B cell (primary cell): ENCODE measurements at regions not wholly inside any gene's neighbourhood (a gene's known extent, or its start where the extent isn't known, plus 50 kb on each side); places are given as distances from the start of the nearest gene placed in this dataset.

Experiments used
- ATAC-seq: fragments of 200-7000 bp; cut with Tn5 transposase; one replicate; pipeline ENCODE4 v1.10.0; 2021; ENCODE audit warnings: low read depth, mild to moderate bottlenecking, moderate number of reproducible peaks, moderate library complexity
- CTCF ChIA-PET: fragments of 350-600 bp; sonication (Branson Sonifier 250); formaldehyde crosslinking; loops from one replicate; lab custom pipeline; 2021; ENCODE audit warnings: antibody characterized with exemption, inconsistent platforms; lab: Charles Lee
- POLR2A ChIA-PET: fragments of 350-600 bp; sonication (Branson Sonifier 250); formaldehyde crosslinking; loops from one replicate; lab custom pipeline; 2021; ENCODE audit warnings: antibody characterized with exemption; lab: Charles Lee
- DNase-seq: peaks from one replicate; pipeline ENCODE4 v3.0.0; 2013
- H2AFZ ChIP-seq: 2 replicates; pipeline ENCODE4 v1.6.1; 2012; ENCODE audit warnings: mild to moderate bottlenecking, low read depth, low read length; ENCODE audit not compliant: insufficient read depth, poor library complexity, severe bottlenecking
- H3K27ac ChIP-seq, 2 donors: 1 replicate in 1 of 2; 2 replicates in 1 of 2; pipeline ENCODE4 v1.5.1; 2012 to 2013; ENCODE audit warnings: low read length in 2 of 2, mild to moderate bottlenecking in 2 of 2, moderate library complexity in 1 of 2
- H3K27me3 ChIP-seq, 4 experiments: fragments of 200-600 bp in 1 of 4; sonication (generic) in 1 of 4; replicated peaks in 1 of 4; 1 replicate in 2 of 4; 2 replicates in 2 of 4; pipeline versions ENCODE4 v1.6.1 to v1.7.0; 2013 to 2016; ENCODE audit warnings: low read length in 3 of 4, mild to moderate bottlenecking in 2 of 4, mixed read lengths in 1 of 4, moderate library complexity in 1 of 4; ENCODE audit not compliant: insufficient read depth in 4 of 4, control insufficient read depth in 3 of 4; ENCODE audit errors: control extremely low read depth in 1 of 4
- H3K36me3 ChIP-seq, 2 experiments: replicated peaks in 1 of 2; 1 replicate in 1 of 2; 2 replicates in 1 of 2; pipeline versions ENCODE4 v1.6.1 to v1.7.1; 2013; ENCODE audit warnings: low read length in 1 of 2; ENCODE audit not compliant: insufficient read depth in 2 of 2, control insufficient read depth in 1 of 2; ENCODE audit errors: control extremely low read depth in 1 of 2, extremely low read depth in 1 of 2
- H3K4me1 ChIP-seq, 2 donors: fragments of 200-600 bp in 1 of 2; sonication (generic) in 1 of 2; 1 replicate in 1 of 2; 2 replicates in 1 of 2; pipeline versions ENCODE4 v1.5.1 to v1.6.1; 2013 to 2017; ENCODE audit warnings: low read length in 2 of 2; ENCODE audit not compliant: control insufficient read depth in 2 of 2, insufficient read depth in 2 of 2
- H3K4me2 ChIP-seq: replicated peaks from 2 replicates; pipeline ENCODE3; 2012; ENCODE audit warnings: mild to moderate bottlenecking, low read depth, low read length; ENCODE audit not compliant: poor library complexity, severe bottlenecking
- H3K4me3 ChIP-seq, 5 experiments: fragments of 200-600 bp in 1 of 5; sonication (generic) in 1 of 5; 1 replicate in 3 of 5; 2 replicates in 2 of 5; pipeline versions ENCODE4 v1.5.1 to v1.7.0; 2011 to 2016; ENCODE audit warnings: low read length in 4 of 5, mild to moderate bottlenecking in 4 of 5, low read depth in 2 of 5, control low read depth in 1 of 5, moderate library complexity in 1 of 5; ENCODE audit not compliant: insufficient read depth in 1 of 5; ENCODE audit errors: control extremely low read depth in 1 of 5, extremely low read depth in 1 of 5
- H3K79me2 ChIP-seq: fragments of 200-600 bp; sonication (generic); one replicate; pipeline ENCODE4 v1.6.0; 2016; ENCODE audit warnings: low read length; ENCODE audit not compliant: control insufficient read depth, insufficient read depth
- H3K9ac ChIP-seq: fragments of 200-600 bp; sonication (generic); 2 replicates; pipeline ENCODE4 v1.6.1; 2017; ENCODE audit warnings: mild to moderate bottlenecking, low read length, moderate library complexity
- H3K9me3 ChIP-seq, 3 donors: one replicate each; pipeline versions ENCODE4 v1.6.1 to v1.7.1; 2013; ENCODE audit warnings: low read length in 2 of 3; ENCODE audit not compliant: control insufficient read depth in 2 of 3, insufficient read depth in 1 of 3; ENCODE audit errors: control extremely low read depth in 1 of 3
- H4K20me1 ChIP-seq: 2 replicates; pipeline ENCODE4 v1.6.0; 2012; ENCODE audit warnings: mild to moderate bottlenecking, low read length; ENCODE audit not compliant: insufficient read depth, control insufficient read depth, poor library complexity, severe bottlenecking
- H3K27ac Mint-ChIP-seq: one replicate; pipeline ENCODE4 v1.8.0; 2021; ENCODE audit warnings: mixed read lengths
- H3K27me3 Mint-ChIP-seq: one replicate; pipeline ENCODE4 v1.8.0; 2021; ENCODE audit warnings: mixed read lengths
- H3K4me1 Mint-ChIP-seq: one replicate; pipeline ENCODE4 v1.8.0; 2021; ENCODE audit warnings: mixed read lengths
- H3K4me3 Mint-ChIP-seq: one replicate; pipeline ENCODE4 v1.8.0; 2021; ENCODE audit warnings: mixed read lengths
- H3K9me3 Mint-ChIP-seq: one replicate; pipeline ENCODE4 v1.8.0; 2022; ENCODE audit warnings: mixed read lengths; ENCODE audit not compliant: insufficient read depth
- EZH2 ChIP-seq: IDR thresholded peaks from 2 replicates; pipeline ENCODE4 v1.6.1; 2012; ENCODE audit warnings: borderline replicate concordance, low read depth, mild to moderate bottlenecking, moderate library complexity, low read length; ENCODE audit not compliant: insufficient read depth, poor library complexity, severe bottlenecking
- WGBS: methylation state at CpG from one replicate; pipeline ENCODE4 v1.1.5; 2013; ENCODE audit warnings: missing lambda C conversion rate; ENCODE audit not compliant: insufficient coverage; 5-methylcytosine and 5-hydroxymethylcytosine counted together
- intact Hi-C: fragments of 100-400 bp; cut with micrococcal nuclease; formaldehyde crosslinking; loops from one replicate; pipeline ENCODE4 v1.10.0; 2022
- TF ChIP-seq, protein P1 (sequence below): fragments of 200-600 bp; IDR thresholded peaks from one replicate; pipeline ENCODE4 v1.8.0; 2022; ENCODE audit warnings: antibody characterized with exemption, mild to moderate bottlenecking

GRCh38 chr14:103189481-103190470 lies 66.5 kb downstream of the TNFAIP2 start:
- peaks cover 61% of the 10 kb centered on the region for H3K27me3 Mint-ChIP-seq
- WGBS = 56% methylated on average over 34 of the region's 48 CpGs

More at GRCh38 chr14:103189481-103190470, 66.5 kb downstream of the TNFAIP2 start:
- no peak for ATAC-seq
- no peak overlapping the region for H2AFZ ChIP-seq
- no peaks in the 10 kb centered on the region for H3K79me2 ChIP-seq
- peaks cover 0 to 30% (median 21%) of the 10 kb centered on the region in 4 experiments for H3K27me3 ChIP-seq
- intact Hi-C loops = loop anchor here (10.0 kb wide), 1 partner anchor 495 kb away; no protein-coding TSS in a partner anchor
- DNase-seq = no peak
- no peak overlapping the region for H3K4me3 ChIP-seq
- Mint-ChIP-seq H3K27ac (no peak overlapping the region), H3K4me1 (peaks cover 13% of the 10 kb centered on the region), H3K9me3 (no peaks in the 10 kb centered on the region), H3K4me3 (peak overlapping the region; percentile 59)
- H3K9me3 ChIP-seq = peaks cover 0 to 9% (median 0%) of the 10 kb centered on the region in 3 donors
- H3K36me3 ChIP-seq = no peaks in the 10 kb centered on the region
- ChIA-PET CTCF (no interaction called here), POLR2A (no interaction called here)
- no peak for TF ChIP-seq EZH2
- TF ChIP-seq, protein P1, sequence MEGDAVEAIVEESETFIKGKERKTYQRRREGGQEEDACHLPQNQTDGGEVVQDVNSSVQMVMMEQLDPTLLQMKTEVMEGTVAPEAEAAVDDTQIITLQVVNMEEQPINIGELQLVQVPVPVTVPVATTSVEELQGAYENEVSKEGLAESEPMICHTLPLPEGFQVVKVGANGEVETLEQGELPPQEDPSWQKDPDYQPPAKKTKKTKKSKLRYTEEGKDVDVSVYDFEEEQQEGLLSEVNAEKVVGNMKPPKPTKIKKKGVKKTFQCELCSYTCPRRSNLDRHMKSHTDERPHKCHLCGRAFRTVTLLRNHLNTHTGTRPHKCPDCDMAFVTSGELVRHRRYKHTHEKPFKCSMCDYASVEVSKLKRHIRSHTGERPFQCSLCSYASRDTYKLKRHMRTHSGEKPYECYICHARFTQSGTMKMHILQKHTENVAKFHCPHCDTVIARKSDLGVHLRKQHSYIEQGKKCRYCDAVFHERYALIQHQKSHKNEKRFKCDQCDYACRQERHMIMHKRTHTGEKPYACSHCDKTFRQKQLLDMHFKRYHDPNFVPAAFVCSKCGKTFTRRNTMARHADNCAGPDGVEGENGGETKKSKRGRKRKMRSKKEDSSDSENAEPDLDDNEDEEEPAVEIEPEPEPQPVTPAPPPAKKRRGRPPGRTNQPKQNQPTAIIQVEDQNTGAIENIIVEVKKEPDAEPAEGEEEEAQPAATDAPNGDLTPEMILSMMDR = no peak
- no peak overlapping the region for H3K9ac ChIP-seq
- no peaks in the 10 kb centered on the region for H4K20me1 ChIP-seq
- peak overlapping the region; percentile 64 for H3K4me2 ChIP-seq
- H3K27ac ChIP-seq = no peak overlapping the region
- peaks cover 3 to 14% of the 10 kb centered on the region in 2 donors for H3K4me1 ChIP-seq
